ENCODE measurements at regions not wholly inside any gene's neighbourhood (a gene's known extent, or its start where the extent isn't known, plus 50 kb on each side); places are given as distances from the start of the nearest gene placed in this dataset.

DNA sequence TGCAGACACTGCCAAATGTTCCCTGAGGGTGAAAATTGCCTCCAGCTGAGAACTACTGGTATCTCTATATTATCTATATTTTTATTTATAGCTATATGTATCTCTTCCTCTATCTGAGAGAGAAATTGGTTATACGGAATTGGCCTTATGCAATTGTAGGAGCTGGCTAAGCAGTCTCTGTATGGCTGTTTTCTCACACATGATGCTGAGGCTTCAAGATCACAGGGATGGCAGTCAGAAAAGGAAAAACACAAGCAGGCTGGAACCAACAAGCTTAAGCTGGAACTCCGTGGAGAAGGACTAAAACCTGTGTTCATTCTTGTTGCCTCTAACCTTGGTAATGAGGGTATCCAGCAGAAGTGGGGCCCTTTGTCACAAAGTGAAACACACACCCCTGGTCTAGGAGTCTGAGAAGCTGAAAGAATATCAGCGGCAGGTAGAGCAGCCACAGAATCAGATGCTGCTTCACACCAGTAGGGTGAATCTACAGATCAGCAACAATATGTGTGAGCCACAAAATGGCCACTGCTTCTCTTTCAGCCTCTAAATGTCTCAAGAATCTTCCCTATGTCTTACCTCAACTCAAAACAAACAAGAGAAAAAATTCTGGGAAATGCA, 166.5 kb upstream of the PPP1R2C start:
- TF ChIP-seq, protein P1, sequence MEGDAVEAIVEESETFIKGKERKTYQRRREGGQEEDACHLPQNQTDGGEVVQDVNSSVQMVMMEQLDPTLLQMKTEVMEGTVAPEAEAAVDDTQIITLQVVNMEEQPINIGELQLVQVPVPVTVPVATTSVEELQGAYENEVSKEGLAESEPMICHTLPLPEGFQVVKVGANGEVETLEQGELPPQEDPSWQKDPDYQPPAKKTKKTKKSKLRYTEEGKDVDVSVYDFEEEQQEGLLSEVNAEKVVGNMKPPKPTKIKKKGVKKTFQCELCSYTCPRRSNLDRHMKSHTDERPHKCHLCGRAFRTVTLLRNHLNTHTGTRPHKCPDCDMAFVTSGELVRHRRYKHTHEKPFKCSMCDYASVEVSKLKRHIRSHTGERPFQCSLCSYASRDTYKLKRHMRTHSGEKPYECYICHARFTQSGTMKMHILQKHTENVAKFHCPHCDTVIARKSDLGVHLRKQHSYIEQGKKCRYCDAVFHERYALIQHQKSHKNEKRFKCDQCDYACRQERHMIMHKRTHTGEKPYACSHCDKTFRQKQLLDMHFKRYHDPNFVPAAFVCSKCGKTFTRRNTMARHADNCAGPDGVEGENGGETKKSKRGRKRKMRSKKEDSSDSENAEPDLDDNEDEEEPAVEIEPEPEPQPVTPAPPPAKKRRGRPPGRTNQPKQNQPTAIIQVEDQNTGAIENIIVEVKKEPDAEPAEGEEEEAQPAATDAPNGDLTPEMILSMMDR (conservative IDR thresholded peaks at IDR 0.05; ENCODE audit: low read length), result no peak
- TF ChIP-seq EZH2phosphoT487 (IDR thresholded peaks at IDR 0.05; ENCODE audit: borderline replicate concordance, low read depth, low read length), result no peak
